ENCODE measurements at regions not wholly inside any gene's neighbourhood (a gene's known extent, or its start where the extent isn't known, plus 50 kb on each side); places are given as distances from the start of the nearest gene placed in this dataset.

- TF ChIP-seq CTCF (IDR thresholded peaks at IDR 0.05) = no peak
- no peak for TF ChIP-seq POLR2A (IDR thresholded peaks at IDR 0.05)
- no peak for TF ChIP-seq POLR2AphosphoS5 (IDR thresholded peaks at IDR 0.05)
These were observed 172.6 kb upstream of the ZNF608 start for GRCh38 chr5:124919076-124919475.

Data from sigmoid colon (tissue), 4 donors.